H1 (cell line): ENCODE measurements at regions not wholly inside any gene's neighbourhood (a gene's known extent, or its start where the extent isn't known, plus 50 kb on each side); places are given as distances from the start of the nearest gene placed in this dataset.

Source experiments
- CTCF ChIA-PET: fragments of 300-600 bp; sonication (Branson Sonifier 250); formaldehyde crosslinking; loops from one replicate; lab custom pipeline; 2021; ENCODE audit not compliant: partially characterized antibody; lab: Charles Lee
- POLR2A ChIA-PET: fragments of 300-600 bp; sonication (Branson Sonifier 250); formaldehyde crosslinking; loops from one replicate; lab custom pipeline; 2021; ENCODE audit warnings: inconsistent platforms; ENCODE audit not compliant: partially characterized antibody; lab: Charles Lee
- DNase-seq, 2 experiments: peaks; one replicate each; pipeline versions ENCODE4 v3.0.0 to v3.0.0-alpha.2; 2010 to 2022; ENCODE audit warnings: low spot score in 2 of 2, low read depth in 1 of 2, mixed read lengths in 1 of 2
- FAIRE-seq: peaks from 2 replicates; lab custom pipeline; 2011; peaks lifted over from hg19 to GRCh38; lab: Jason Lieb, UNC
- H2AFZ ChIP-seq: 2 replicates; pipeline ENCODE4 v1.8.1; 2012; ENCODE audit warnings: low read length, inconsistent platforms
- H2AK5ac ChIP-seq: 2 replicates; pipeline ENCODE4 v1.6.1; 2013; ENCODE audit warnings: low read depth, low read length
- H2BK120ac ChIP-seq: replicated peaks from 2 replicates; pipeline ENCODE3; 2013; ENCODE audit warnings: low read depth, low read length, inconsistent platforms
- H2BK12ac ChIP-seq: 2 replicates; pipeline ENCODE4 v1.6.1; 2013; ENCODE audit warnings: low read depth, low read length
- H2BK15ac ChIP-seq: 2 replicates; pipeline ENCODE4 v1.6.1; 2013; ENCODE audit warnings: low read length
- H2BK20ac ChIP-seq: 2 replicates; pipeline ENCODE4 v1.6.1; 2013; ENCODE audit warnings: low read length
- H2BK5ac ChIP-seq: 2 replicates; pipeline ENCODE4 v1.6.1; 2013; ENCODE audit warnings: low read depth, low read length
- H3K14ac ChIP-seq: 2 replicates; pipeline ENCODE4 v1.6.1; 2013; ENCODE audit warnings: inconsistent platforms; ENCODE audit not compliant: insufficient read length
- H3K18ac ChIP-seq: 2 replicates; pipeline ENCODE4 v1.6.1; 2013; ENCODE audit warnings: low read length; ENCODE audit errors: extremely low read depth
- H3K23ac ChIP-seq: 2 replicates; pipeline ENCODE4 v1.6.1; 2013; ENCODE audit warnings: inconsistent platforms; ENCODE audit not compliant: insufficient read length
- H3K23me2 ChIP-seq: 2 replicates; pipeline ENCODE4 v1.6.1; 2013; ENCODE audit warnings: low read depth, low read length
- H3K27ac ChIP-seq: 2 replicates; pipeline ENCODE4 v1.6.1; 2011; ENCODE audit warnings: low read depth, low read length, inconsistent platforms
- H3K27me3 ChIP-seq, 4 experiments: replicated peaks in 1 of 4; 1 replicate in 1 of 4; 2 replicates in 3 of 4; pipeline versions ENCODE4 v1.6.1 to v1.8.1; 2011 to 2013; ENCODE audit warnings: low read length in 3 of 4, mild to moderate bottlenecking in 3 of 4, inconsistent platforms in 2 of 4, mixed read lengths in 2 of 4, moderate library complexity in 1 of 4; ENCODE audit not compliant: control insufficient read depth in 3 of 4, insufficient read depth in 3 of 4; ENCODE audit errors: extremely low read depth in 1 of 4
- H3K36me3 ChIP-seq, 4 experiments: 2 replicates each; pipeline versions ENCODE4 v1.6.1 to v1.8.1; 2011 to 2013; ENCODE audit warnings: mild to moderate bottlenecking in 4 of 4, low read length in 3 of 4, moderate library complexity in 2 of 4, control low read depth in 1 of 4, inconsistent platforms in 1 of 4; ENCODE audit not compliant: insufficient read depth in 4 of 4, control insufficient read depth in 2 of 4
- H3K4ac ChIP-seq: replicated peaks from 2 replicates; pipeline ENCODE3; 2013; ENCODE audit warnings: low read length, low read depth, mixed read lengths, inconsistent platforms; ENCODE audit not compliant: insufficient read length
- H3K4me1 ChIP-seq, 4 experiments: replicated peaks in 1 of 4; 1 replicate in 1 of 4; 2 replicates in 3 of 4; pipeline versions ENCODE4 v1.6.1 to v1.8.1; 2011 to 2013; ENCODE audit warnings: low read length in 3 of 4, inconsistent platforms in 2 of 4, mixed read lengths in 1 of 4; ENCODE audit not compliant: insufficient read depth in 4 of 4, control insufficient read depth in 3 of 4
- H3K4me2 ChIP-seq, 2 experiments: 2 replicates each; pipeline versions ENCODE4 v1.6.1 to v1.8.1; 2011 to 2013; ENCODE audit warnings: low read depth in 2 of 2, low read length in 2 of 2, control low read depth in 1 of 2, inconsistent platforms in 1 of 2, mild to moderate bottlenecking in 1 of 2; ENCODE audit not compliant: insufficient read depth in 1 of 2
- H3K4me3 ChIP-seq, 4 experiments: fragments of 200-600, 300-600 bp in 1 of 4; sonication (generic), shearing (Covaris generic), sonication (Bioruptor Twin) in 1 of 4; 2 replicates each; pipeline versions ENCODE4 v1.5.1 to v1.8.1; 2011 to 2016; ENCODE audit warnings: low read length in 4 of 4, low read depth in 3 of 4, control low read depth in 2 of 4, inconsistent platforms in 2 of 4, mild to moderate bottlenecking in 2 of 4, mixed read lengths in 1 of 4, moderate library complexity in 1 of 4; ENCODE audit not compliant: insufficient read depth in 2 of 4; ENCODE audit errors: extremely low read depth in 1 of 4
- H3K56ac ChIP-seq: replicated peaks from 2 replicates; pipeline ENCODE3; 2013; ENCODE audit warnings: low read depth, mild to moderate bottlenecking, mixed read lengths, low read length, inconsistent platforms; ENCODE audit not compliant: insufficient read length
- H3K79me1 ChIP-seq: 2 replicates; pipeline ENCODE4 v1.6.1; 2013; ENCODE audit warnings: low read depth, low read length, control low read depth
- H3K79me2 ChIP-seq, 2 experiments: 2 replicates each; pipeline versions ENCODE4 v1.6.1 to v1.8.1; 2012 to 2013; ENCODE audit warnings: low read length in 2 of 2, mild to moderate bottlenecking in 2 of 2, inconsistent platforms in 1 of 2; ENCODE audit not compliant: insufficient read depth in 2 of 2, control insufficient read depth in 1 of 2
- H3K9ac ChIP-seq, 4 experiments: replicated peaks in 1 of 4; 1 replicate in 1 of 4; 2 replicates in 3 of 4; pipeline versions ENCODE4 v1.6.1 to v1.8.1; 2011 to 2013; ENCODE audit warnings: low read depth in 3 of 4, low read length in 3 of 4, control low read depth in 2 of 4, mild to moderate bottlenecking in 2 of 4, moderate library complexity in 2 of 4, inconsistent platforms in 1 of 4; ENCODE audit errors: extremely low read depth in 1 of 4
- H3K9me3 ChIP-seq, 2 experiments: 2 replicates each; pipeline versions ENCODE4 v1.6.1 to v1.8.1; 2012 to 2013; ENCODE audit warnings: mild to moderate bottlenecking in 2 of 2, moderate library complexity in 2 of 2, control low read depth in 1 of 2, inconsistent platforms in 1 of 2, low read depth in 1 of 2, low read length in 1 of 2, mixed read lengths in 1 of 2; ENCODE audit not compliant: insufficient read depth in 2 of 2
- H4K20me1 ChIP-seq, 2 experiments: replicated peaks in 1 of 2; 2 replicates each; pipeline versions ENCODE3 to v1.8.1; 2011 to 2013; ENCODE audit warnings: inconsistent platforms in 2 of 2, low read length in 2 of 2, mild to moderate bottlenecking in 1 of 2; ENCODE audit not compliant: insufficient read depth in 2 of 2, control insufficient read depth in 1 of 2
- H4K5ac ChIP-seq: 2 replicates; pipeline ENCODE4 v1.6.1; 2013; ENCODE audit warnings: low read length, low read depth, mixed read lengths, inconsistent platforms; ENCODE audit not compliant: insufficient read length
- H4K8ac ChIP-seq: 2 replicates; pipeline ENCODE4 v1.8.0; 2013; ENCODE audit warnings: mild to moderate bottlenecking, moderate library complexity, low read length, inconsistent platforms; ENCODE audit not compliant: insufficient read depth; ENCODE audit errors: extremely low read depth
- H4K91ac ChIP-seq: replicated peaks from 2 replicates; pipeline ENCODE3; 2013; ENCODE audit warnings: low read length, mixed read lengths, inconsistent platforms; ENCODE audit not compliant: insufficient read length
- JUN ChIP-seq: IDR thresholded peaks from 2 replicates; pipeline ENCODE4 v1.6.1; 2011; ENCODE audit warnings: low read depth, mild to moderate bottlenecking, improper control_type of control experiment, low read length
- POLR2AphosphoS5 ChIP-seq: IDR thresholded peaks from 2 replicates; pipeline ENCODE4 v1.6.1; 2011; ENCODE audit warnings: low read depth, low read length
- RAD21 ChIP-seq, 2 experiments: IDR thresholded peaks in 1 of 2; conservative IDR thresholded peaks in 1 of 2; 2 replicates each; pipeline ENCODE4 v1.6.1; 2011; ENCODE audit warnings: low read depth in 2 of 2, low read length in 2 of 2, improper control_type of control experiment in 1 of 2, inconsistent platforms in 1 of 2, mild to moderate bottlenecking in 1 of 2, moderate library complexity in 1 of 2
- SP1 ChIP-seq: IDR thresholded peaks from 2 replicates; pipeline ENCODE4 v1.6.1; 2011; ENCODE audit warnings: low read depth, low read length
- WGBS, 2 experiments: shearing (Covaris generic) in 1 of 2; methylation state at CpG; one replicate each; pipeline versions ENCODE4 v1.1.6 to v1.1.7; 2013 to 2015; ENCODE audit warnings: low lambda C conversion rate in 2 of 2, mixed read lengths in 2 of 2, inconsistent platforms in 1 of 2, low coverage in 1 of 2, missing lambda C conversion rate in 1 of 2; ENCODE audit not compliant: insufficient replicate concordance in 2 of 2, insufficient coverage in 1 of 2, insufficient read length in 1 of 2; ENCODE audit errors: extremely low coverage in 1 of 2, missing lambda C conversion rate in 1 of 2; 5-methylcytosine and 5-hydroxymethylcytosine counted together

DNA sequence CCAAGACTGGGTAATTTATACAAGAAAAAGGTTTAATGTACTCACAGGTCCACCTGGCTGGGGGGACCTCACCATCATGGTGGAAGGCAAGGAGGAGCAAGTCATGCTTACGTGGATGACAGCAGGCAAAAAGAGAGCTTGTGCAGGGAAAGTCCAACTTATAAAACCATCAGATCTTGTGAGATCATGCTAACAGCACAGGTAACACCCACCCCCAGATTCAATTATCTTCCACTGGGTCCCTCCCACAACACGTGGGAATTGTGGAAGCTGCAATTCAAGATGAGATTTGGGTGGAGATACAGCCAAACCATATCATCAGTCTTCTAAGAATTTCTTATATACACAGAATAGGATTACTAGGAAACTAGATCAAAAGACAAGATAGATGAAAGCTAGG lies 555.6 kb downstream of the PRR16 start:
- no peaks in the 10 kb centered on the region for H4K20me1 ChIP-seq
- H2AK5ac ChIP-seq, result no peak overlapping the region
- H2BK5ac ChIP-seq, result no peak overlapping the region
- no peaks in the 10 kb centered on the region for H3K36me3 ChIP-seq
- H4K91ac ChIP-seq, result no peak overlapping the region
- no peaks in the 10 kb centered on the region for H3K27me3 ChIP-seq
- no peak overlapping the region for H2AFZ ChIP-seq
- ChIA-PET POLR2A (no interaction called here), CTCF (no interaction called here)
- TF ChIP-seq SP1 (no peak), RAD21 (IDR thresholded peaks at IDR 0.05 in 1 of 2, conservative IDR thresholded peaks at IDR 0.05 in 1 of 2; ENCODE audit: low read depth in 2 of 2, low read length in 2 of 2) (no peak), POLR2AphosphoS5 (no peak), JUN (no peak)
- no peak overlapping the region for H3K18ac ChIP-seq
- H2BK20ac ChIP-seq, result no peak overlapping the region
- H2BK120ac ChIP-seq, result no peak overlapping the region
- H3K14ac ChIP-seq, result no peak overlapping the region
- no peak overlapping the region for H3K4me2 ChIP-seq
- H3K79me2 ChIP-seq, result no peaks in the 10 kb centered on the region
- DNase-seq (no peak), FAIRE-seq (no peak)
- H3K23me2 ChIP-seq, result no peaks in the 10 kb centered on the region
- no peak overlapping the region for H4K8ac ChIP-seq
- WGBS, 2 experiments, result 74% methylated on average over 2 of the region's 2 CpGs; no CpG with 5 or more reads in 1 of the 2 experiments
- no peaks in the 10 kb centered on the region for H3K4me1 ChIP-seq
- no peak overlapping the region for H2BK15ac ChIP-seq
- H3K79me1 ChIP-seq, result no peaks in the 10 kb centered on the region
- H3K4ac ChIP-seq, result no peak overlapping the region
- no peak overlapping the region for H3K4me3 ChIP-seq
- no peak overlapping the region for H2BK12ac ChIP-seq
- no peak overlapping the region for H3K23ac ChIP-seq
- no peak overlapping the region for H4K5ac ChIP-seq
- no peak overlapping the region for H3K56ac ChIP-seq
- no peaks in the 10 kb centered on the region for H3K9me3 ChIP-seq
- no peak overlapping the region for H3K27ac ChIP-seq
- H3K9ac ChIP-seq, result no peak overlapping the region
